ENCODE measurements at regions not wholly inside any gene's neighbourhood (a gene's known extent, or its start where the extent isn't known, plus 50 kb on each side); places are given as distances from the start of the nearest gene placed in this dataset.

DNA sequence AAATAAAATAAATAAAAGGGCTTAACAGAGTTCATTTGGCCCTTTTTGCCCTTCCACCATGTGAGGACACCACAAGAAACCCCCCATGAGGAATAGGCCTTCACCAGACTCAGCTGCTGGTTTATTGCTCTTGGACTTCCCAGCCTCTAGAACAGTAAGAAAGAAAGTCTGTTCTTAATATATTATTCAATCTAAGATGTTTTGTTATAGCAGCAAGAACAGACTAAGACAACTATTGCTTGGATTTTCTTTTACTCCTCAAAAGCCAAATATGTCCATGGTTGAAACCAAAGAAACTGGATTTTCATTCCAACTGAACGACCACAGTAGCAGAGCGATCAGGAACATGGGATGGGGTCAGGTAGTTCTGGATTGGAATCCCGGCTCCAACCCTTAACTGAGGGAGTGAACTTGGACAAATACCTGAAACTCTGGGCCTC lies 157.2 kb upstream of the EEA1 start:
- TF ChIP-seq, protein P1, sequence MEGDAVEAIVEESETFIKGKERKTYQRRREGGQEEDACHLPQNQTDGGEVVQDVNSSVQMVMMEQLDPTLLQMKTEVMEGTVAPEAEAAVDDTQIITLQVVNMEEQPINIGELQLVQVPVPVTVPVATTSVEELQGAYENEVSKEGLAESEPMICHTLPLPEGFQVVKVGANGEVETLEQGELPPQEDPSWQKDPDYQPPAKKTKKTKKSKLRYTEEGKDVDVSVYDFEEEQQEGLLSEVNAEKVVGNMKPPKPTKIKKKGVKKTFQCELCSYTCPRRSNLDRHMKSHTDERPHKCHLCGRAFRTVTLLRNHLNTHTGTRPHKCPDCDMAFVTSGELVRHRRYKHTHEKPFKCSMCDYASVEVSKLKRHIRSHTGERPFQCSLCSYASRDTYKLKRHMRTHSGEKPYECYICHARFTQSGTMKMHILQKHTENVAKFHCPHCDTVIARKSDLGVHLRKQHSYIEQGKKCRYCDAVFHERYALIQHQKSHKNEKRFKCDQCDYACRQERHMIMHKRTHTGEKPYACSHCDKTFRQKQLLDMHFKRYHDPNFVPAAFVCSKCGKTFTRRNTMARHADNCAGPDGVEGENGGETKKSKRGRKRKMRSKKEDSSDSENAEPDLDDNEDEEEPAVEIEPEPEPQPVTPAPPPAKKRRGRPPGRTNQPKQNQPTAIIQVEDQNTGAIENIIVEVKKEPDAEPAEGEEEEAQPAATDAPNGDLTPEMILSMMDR (IDR thresholded peaks at IDR 0.05; ENCODE audit: low read depth, low read length, poor library complexity, severe bottlenecking): no peak
- no peak for TF ChIP-seq EZH2phosphoT487 (IDR thresholded peaks at IDR 0.05; ENCODE audit: borderline replicate concordance, low read length)

Measured in DOHH2 (cell line).